Right renal pelvis (tissue), 4 donors: ENCODE measurements at regions not wholly inside any gene's neighbourhood (a gene's known extent, or its start where the extent isn't known, plus 50 kb on each side); places are given as distances from the start of the nearest gene placed in this dataset.

Source experiments
- DNase-seq, 4 donors: peaks; one replicate each; pipeline ENCODE4 v3.0.0-alpha.2; 2013; ENCODE audit warnings: low read depth in 4 of 4, low spot score in 3 of 4, missing footprints in 1 of 4

DNA sequence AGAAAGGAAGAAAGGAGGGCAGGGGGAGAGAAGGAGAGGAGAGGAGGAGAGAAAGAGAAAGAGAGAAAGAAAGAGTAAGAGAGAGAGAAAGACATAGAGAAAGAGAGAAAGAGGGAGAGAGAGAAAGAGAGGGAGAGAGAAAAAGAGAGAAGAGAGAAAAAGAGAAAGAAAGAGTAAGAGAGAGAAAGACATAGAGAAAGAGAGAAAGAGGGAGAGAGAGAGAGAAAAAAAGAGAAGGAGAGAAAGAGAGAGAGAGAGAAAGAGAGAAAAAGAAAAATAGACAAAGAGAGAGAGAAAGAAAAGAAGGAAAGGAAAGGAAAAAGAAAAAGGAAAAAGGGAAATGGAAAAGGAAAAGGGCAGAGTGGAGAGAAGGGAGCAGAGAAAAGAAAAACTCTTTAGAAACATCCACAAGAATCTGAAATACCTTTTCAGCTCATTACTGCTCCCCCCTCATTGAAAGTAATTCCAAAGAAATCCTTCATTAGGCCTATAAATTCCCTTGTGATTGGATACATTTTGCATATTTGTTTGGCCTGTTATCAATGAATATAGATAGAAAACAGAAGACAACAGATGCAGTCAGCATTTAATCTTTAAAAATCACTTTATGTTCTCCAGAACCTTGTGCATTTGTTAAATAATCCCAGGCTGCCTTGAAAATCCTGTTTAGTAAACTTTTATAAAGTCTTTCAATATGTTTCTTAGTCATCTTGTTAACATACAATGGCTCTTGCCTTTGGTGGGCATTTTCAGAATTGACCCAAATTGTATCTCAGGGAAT is 411.5 kb downstream of the NFIB start:
- DNase-seq = no peak

DNA sequence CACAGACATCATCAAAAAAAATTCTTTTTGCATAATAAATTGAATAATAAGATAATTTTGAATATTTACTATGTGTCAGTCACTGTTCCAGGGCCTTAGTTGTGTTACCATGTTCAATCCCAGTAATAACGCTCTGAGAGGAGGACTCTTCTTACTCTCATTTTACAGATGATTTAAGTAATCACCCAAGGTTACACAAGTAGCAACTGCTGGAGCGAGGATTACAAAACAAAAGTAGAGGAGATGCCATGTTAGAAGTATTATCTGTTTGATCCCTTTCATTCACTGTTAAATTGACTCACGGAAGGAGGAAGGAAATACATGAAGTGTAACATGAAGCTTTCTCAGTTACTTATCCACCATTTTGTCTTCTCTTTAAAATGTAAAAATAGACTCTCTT is 412.8 kb downstream of the NFIB start:
- no peak for DNase-seq

DNA sequence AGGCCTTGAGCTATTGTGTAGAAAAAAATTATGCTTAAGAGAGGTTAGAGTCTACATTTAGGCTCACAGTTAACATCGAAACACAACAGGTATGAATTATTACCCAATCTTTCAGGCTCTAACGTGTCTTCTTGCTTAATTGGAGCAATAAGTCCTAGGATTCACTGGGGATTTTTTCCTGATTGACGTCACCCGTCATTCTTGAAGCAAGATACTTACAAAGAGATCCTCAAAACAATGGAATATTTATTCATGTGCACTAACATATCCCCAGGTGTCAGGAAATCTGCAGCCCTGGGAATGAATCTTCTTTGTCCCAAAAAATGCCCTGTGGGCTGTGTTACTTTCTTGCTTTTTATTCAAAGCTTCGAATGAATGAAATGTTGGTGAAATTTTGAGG is 413.5 kb downstream of the NFIB start:
- no peak for DNase-seq

DNA sequence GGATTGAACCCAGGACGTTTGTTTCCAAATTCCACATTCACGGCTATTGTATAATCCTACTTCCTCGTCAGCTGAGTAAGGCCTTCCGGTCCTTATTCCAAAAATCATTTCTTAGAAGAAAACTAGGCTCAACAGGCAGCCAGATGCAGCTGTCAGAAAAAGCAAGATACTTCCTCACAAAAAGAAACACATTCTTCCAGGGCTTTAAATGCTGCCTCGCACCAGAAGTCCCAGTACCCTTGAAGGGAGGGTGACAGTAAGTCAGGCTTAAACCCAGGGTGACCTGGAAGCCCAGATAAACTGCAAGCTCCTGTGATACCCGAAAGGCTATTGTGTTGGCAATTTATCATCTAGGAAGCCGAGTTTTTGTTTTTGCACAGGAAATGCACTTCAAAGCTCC is 414.0 kb downstream of the NFIB start:
- peak in 1 of 4 donors; percentile 10 for DNase-seq

DNA sequence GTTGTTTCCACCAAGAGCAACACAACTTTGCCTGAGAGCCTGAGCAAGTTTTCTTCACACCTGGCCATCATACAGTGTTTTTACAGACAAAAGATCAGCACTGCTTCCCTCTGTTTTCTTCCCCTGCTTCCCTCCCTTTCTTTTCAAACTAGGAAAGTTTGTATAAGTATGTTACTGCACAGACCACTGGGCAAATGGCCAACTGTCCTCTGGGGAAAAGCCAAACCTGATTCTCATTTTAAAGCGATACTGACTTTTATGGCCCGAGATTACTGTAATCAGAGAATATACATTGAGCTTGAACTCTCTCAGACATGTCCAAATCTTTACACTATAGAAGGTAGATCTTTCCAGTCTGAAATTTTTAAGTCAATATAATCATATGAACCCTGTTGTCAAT is 415.0 kb downstream of the NFIB start:
- peak in 1 of 4 donors; percentile 24 for DNase-seq

DNA sequence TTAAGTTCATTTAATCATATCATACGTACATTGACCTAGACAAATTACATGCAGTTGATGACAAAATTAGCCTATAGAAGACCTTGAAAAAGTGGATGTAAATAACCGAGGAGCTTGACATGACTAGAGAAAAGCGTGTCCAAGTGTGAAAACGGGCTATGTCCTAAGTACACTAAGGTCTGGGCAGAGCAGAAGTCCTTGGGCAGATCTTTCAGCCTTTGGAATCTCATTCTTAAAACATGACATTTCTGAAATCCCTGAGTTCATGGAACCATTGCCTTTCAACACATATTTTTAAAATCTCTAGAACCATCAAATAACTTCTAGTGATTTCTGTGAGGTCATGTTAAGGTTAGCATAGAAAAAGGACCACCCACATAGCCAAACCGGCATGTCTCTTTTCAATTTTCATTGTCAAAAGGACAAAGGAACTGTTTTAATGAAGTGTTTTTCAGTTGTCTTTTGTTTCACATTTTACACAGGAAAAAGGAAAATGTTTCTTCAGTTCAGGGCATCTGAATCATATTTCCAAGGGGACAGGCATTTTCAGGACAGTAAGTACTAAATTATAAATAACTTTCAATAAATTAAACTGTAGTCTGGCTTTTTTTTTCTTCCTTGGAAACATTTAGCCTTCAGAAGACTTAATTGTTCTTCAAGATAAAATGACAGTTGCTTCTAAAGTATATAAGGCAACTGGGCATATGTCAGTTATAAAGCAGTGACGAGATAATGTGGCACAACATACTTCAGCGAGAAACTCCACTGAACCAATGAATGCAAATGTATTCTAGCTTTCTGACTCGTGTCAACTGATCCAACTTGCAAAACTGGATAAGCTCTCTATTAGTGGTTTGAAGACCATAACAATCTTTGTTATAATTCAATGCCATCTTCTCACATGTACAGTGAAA is 416.8 kb downstream of the NFIB start:
- no peak for DNase-seq

DNA sequence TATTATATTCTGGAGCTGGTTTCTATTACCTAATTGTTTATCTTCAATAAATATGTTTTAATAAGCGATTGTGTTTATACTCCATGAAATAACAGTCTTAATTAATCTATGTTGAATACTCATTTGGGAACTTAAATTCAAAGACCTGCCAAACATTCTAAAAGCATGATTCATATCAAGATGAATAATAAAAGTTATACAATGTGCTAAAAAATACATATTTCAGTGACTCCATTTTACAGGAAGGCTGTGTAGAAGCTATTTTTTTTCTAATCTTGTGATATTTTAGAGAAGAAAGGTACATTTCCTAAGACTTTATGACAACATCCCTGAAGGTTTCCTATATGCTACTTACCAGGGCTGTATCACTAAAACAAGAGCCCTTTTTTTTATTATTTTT is 417.9 kb downstream of the NFIB start:
- no peak for DNase-seq

DNA sequence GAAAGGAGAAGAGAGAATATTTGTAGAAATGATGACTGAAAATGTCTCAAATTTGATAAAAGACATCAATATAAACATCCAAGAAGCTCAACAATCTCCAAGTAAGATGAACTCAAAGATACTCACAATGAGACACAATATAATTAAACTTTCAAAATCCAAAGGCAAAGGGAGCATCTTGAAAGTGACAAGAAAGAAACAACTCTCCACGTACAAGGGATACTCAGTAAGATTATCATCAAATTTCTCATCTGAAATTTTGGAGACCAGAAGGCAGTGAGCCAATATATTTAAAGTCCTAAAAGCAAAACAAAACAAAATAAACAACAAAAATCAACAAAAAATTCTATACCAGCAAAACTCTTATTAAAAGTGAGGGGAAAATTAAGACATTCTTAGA is 428.7 kb downstream of the NFIB start:
- DNase-seq = no peak

DNA sequence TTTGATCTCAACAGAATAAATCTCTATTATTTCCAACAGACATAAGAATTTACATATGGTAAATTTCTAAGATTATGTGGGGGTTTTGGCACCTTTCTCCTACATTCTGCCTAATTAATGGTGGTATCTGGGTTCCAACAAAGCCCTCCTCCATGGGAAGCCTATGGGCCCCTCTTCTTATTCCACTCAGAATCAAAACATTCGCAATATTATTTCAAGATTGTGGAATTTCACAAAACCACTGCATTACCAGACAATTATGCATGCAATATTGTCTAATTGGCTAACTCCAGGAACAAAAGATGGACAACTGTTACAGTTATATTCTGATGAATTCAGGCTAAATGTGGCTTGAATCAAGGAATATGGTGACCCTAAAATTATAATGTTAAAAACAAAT is 434.0 kb downstream of the NFIB start:
- no peak for DNase-seq

DNA sequence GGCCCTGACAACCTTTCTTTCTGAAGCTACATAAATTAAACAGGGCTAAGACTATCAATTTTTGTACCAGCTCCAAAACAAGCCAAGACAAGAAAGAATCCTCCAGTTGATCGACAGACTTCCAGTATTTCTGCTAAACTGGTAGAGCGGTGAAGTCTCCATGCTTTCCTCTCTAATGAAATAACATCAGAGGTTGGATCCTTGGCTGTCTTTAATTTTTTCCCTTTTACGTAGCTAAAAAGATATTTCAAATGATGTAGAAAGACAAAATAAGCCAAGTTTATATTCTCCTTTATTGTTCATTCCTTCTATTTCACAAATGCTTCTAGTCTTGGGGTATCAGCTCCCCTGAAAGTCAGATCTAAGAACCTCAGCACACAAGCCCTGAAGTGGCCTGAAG is 434.9 kb downstream of the NFIB start:
- no peak for DNase-seq

DNA sequence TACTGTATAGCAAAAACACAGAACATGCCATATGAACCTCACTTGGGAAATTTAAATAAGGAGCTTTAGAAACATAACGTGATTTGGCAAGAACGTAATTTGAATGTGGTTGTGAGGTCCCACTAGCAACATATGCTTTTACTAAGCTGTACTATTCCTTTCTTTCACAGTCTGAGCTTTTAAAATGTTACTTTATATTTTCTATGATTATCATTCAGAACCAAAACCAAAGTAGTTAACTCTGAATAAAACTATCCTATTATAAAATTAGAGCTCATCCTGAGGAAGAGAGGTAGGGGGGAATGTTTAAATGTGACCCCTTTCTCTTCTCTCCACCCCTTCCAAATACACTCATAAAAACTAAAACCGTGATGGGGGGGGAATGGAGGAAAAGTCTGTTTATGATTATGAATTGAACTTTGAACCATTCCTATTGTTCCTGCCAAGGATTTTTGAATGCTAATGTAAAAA is 435.7 kb downstream of the NFIB start:
- no peak for DNase-seq

DNA sequence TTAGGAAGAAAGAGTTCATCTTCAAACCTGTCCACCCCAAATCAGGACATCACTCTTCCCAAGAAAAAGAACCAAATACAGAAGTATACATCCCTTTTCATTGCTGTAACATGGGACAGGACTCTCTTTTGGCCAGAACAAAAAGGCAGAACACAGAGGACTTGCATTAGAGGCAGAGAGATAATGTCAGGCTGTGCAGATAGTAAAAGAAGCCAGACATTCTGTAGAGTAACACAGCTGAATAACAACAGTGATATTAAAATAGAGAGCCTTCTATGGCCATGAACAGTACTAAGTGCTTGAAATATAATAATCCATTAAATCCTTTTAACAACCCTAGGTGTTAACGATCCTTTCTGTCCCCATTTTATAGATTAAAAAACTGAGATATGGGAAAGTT is 437.2 kb downstream of the NFIB start:
- DNase-seq = no peak

DNA sequence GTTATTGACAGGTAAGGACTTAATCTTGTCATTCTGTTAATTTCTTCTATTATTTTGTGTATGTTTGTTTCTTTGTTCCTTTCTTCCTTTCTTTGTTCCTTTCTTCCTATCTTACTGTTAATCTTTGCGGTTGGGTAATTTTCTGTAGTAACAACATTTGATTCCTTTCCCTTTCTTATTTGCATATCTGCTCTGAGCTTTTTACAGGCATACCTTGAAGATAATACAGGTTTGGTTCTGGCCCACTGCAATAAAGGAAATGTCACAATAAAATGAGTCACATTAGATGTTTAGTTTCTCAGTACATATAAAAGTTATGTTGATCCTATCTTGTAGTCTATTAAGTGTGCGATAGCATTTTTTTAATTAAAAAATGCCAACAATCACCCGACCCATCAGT is 440.7 kb downstream of the NFIB start:
- no peak for DNase-seq

DNA sequence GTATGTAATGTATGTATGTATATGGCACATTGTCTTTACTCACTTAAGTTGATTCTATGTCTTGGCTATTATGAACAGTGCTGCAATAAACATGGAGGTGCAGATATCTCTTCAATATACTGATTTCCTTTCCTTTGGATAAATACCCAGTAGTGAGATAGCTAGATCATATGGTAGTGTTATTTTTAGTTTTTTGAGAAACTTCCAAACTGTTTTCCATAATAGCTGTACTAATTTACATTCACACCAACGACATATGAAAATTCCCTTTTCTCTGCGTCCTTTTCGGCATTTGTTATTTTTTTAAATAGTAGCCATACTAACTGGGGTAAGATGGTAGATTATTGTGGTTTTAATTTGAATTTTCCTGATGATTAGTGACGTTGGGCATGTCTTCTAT is 445.6 kb downstream of the NFIB start:
- DNase-seq = no peak

DNA sequence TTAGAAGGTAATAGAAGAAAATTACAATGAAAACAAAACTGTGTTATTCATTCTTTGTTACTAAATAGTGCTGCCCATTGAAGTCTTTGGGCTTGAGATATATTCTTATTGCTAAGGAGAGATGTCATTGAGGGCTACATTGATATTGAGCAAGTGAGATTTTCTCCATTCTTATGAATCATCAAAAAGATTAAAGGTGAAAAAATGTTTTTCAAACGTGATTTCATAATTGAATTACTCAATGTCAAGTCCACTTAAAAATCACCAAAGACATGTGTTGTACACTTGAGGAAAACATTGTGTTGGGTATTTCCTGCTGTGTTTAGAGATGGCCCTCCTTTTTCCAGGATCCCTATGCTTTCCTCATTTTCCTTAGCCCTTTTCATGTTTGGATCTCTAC is 448.1 kb downstream of the NFIB start:
- no peak for DNase-seq

DNA sequence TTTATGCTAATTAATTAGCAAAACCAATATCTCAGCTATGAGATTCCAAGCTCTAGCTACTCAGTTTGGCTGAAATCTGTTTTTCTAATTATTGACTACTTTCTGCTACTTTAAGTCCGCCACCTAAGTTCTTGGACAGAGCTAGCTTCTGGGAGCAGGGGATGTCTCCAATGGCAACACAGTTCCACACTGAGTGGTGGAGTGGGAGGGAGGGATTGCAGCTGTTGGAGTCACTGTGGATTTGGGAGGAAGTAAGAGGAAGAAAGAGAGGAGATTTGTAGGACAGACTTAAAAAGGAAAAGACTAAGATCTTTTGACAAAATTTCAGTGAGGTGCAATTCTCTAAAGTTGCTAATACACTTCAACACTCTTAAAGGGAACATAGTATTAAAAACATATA is 450.8 kb downstream of the NFIB start:
- DNase-seq = peak; percentile 32 to 49 (median 41)

DNA sequence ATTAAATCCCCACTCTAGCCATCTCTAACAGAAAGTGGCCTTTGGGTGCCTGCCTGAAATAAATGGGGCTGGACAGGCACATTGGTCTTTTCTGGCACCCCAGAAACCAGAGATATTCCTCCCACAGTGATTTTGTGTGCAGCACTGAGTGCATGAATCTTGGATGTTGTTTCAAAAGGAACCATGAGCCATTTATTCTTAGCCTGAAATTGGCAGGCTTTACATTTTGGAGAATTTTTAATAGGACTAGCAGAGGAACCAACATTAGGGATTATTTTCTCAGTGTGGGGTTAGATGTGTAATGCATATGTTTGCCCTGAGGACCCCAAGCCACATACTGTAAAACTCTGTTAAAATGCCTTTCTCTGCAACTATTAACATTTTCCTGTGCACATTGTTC is 451.3 kb downstream of the NFIB start:
- DNase-seq = no peak

DNA sequence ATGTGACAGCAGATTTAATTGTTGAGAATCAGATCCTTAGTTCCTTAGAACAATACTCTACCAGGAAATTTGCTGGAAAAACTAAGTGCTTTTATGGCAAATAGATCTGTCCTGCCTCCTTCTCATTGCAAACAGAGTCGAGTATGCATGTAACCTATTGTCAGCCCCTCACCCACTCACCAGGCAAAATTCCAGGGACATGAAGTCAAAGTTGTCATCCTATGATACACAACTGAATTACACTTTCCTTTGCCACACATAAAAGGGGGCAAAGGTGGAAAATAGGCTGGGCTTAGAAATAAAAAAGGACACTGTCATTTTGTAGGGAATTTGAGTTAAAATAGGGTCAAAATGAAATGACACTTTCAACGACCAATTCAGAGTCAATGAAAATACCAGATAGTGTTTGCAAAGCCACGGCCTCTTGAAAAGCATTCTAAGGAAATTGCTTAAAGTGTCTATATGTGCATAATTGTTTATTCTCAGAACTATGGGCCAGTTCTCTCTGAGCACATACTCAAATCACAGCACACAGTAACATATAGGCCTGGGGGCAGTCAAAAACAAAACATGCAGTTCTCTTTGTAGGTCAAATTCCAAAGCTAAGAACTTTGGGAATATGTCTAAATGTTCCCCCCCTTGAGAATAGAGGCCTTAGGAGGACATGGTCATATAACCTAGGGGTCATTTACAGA is 452.8 kb downstream of the NFIB start:
- DNase-seq = no peak

DNA sequence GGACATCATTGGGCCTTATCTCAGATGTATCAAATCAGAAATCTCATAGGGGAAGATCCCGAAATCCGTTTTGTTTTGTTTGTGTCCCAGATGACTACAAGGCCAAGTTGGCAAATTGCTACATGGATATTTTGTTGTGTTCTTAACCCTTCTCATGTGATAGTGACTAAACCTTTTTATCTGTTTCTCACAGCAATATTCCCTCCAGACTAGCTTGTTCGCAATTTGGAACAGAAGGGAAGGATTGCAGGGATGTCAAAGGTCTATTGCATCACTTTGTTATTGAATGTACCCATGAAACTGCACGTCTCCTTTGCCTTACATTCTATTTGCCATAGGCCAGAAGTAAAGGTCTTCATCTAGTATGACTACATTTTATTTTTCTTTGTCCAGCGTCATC is 453.9 kb downstream of the NFIB start:
- DNase-seq = no peak

DNA sequence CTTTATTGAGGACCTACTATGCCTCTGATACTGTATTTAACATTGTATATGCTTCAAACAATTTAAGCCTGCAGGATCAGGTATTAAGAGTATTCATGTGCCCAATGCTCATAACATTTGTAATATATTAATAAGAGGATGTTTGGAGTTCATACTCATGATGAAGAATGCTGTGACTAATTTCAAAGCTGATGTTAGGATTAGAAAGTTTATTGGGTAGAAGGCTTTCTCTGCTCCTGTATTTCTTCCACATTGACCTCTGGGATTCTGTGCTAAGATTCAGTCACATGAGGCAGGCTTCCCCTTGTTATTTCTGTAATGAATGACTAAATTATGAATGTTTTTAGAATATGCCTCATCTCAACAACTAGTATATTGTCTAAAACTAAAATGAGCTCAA is 456.4 kb downstream of the NFIB start:
- no peak for DNase-seq

DNA sequence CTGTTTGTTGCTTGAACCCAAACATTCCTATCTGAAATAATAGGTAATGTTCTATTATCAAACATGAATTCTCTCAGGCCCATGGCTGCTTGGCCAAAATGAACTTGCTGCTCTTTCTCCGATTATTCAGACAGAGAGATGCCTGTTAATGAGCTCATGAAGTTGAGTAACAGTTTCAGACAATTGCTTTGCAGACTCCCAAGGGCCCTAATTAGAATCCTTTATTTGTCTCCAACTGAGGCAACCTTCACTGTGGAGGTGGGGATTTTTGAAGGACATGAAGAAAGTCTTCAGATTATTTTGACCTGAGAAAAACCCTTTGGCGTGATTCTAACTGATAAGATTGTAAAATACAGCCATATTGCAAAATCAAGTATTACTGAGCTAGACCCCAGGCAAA is 466.7 kb downstream of the NFIB start:
- no peak for DNase-seq
